Neural cell (in vitro differentiated cells): ENCODE measurements at regions not wholly inside any gene's neighbourhood (a gene's known extent, or its start where the extent isn't known, plus 50 kb on each side); places are given as distances from the start of the nearest gene placed in this dataset.

Source experiments
- H2AFZ ChIP-seq: fragments of 200-600, 300-800 bp; sonication (generic), shearing (Covaris generic); 2 replicates; pipeline ENCODE4 v1.6.0; 2014; ENCODE audit warnings: low read depth, mild to moderate bottlenecking, antibody characterized with exemption, low read length, moderate library complexity
- H3F3A ChIP-seq: fragments of 200-600 bp; shearing (Covaris generic); 2 replicates; pipeline ENCODE4 v1.6.1; 2016; ENCODE audit warnings: mild to moderate bottlenecking, moderate library complexity, mixed read lengths, antibody characterized with exemption, low read length; ENCODE audit not compliant: insufficient read depth, poor library complexity, severe bottlenecking
- H3K27ac ChIP-seq: fragments of 200-600, 300-800 bp; sonication (generic), shearing (Covaris generic); 2 replicates; pipeline ENCODE4 v1.5.1; 2014; ENCODE audit warnings: mild to moderate bottlenecking, low read length, moderate library complexity
- H3K27me3 ChIP-seq: fragments of 300-800, 200-600 bp; sonication (generic), shearing (Covaris generic); 2 replicates; pipeline ENCODE4 v1.6.0; 2014; ENCODE audit warnings: mild to moderate bottlenecking, low read depth, low read length, moderate library complexity; ENCODE audit not compliant: insufficient read depth
- H3K36me3 ChIP-seq: fragments of 300-800, 200-600 bp; sonication (generic), shearing (Covaris generic); 2 replicates; pipeline ENCODE4 v1.5.1; 2014; ENCODE audit warnings: mild to moderate bottlenecking, antibody characterized with exemption, low read length, moderate library complexity; ENCODE audit not compliant: insufficient read depth
- H3K4me2 ChIP-seq: fragments of 300-800, 200-600 bp; sonication (generic), shearing (Covaris generic); 2 replicates; pipeline ENCODE4 v1.6.0; 2014; ENCODE audit warnings: mild to moderate bottlenecking, low read length
- H3K4me3 ChIP-seq: fragments of 300-800, 200-600 bp; sonication (generic), shearing (Covaris generic); 2 replicates; pipeline ENCODE4 v1.5.1; 2014; ENCODE audit warnings: mild to moderate bottlenecking, low read length, moderate library complexity
- H3K79me2 ChIP-seq: fragments of 200-600 bp; shearing (Covaris generic); replicated peaks from 2 replicates; pipeline ENCODE4 v1.6.0; 2014; ENCODE audit warnings: mild to moderate bottlenecking, low read length, moderate library complexity; ENCODE audit not compliant: insufficient read depth
- H3K9ac ChIP-seq: fragments of 300-800, 200-600 bp; sonication (generic), shearing (Covaris generic); 2 replicates; pipeline ENCODE4 v1.6.1; 2016; ENCODE audit warnings: mild to moderate bottlenecking, low read length, mixed read lengths
- H3K9me2 ChIP-seq: fragments of 200-600 bp; shearing (Covaris generic); 2 replicates; pipeline ENCODE4 v1.6.1; 2016; ENCODE audit warnings: mild to moderate bottlenecking, low read length, mixed read lengths; ENCODE audit not compliant: insufficient read depth
- H3K9me3 ChIP-seq: fragments of 200-600, 300-800 bp; sonication (generic), shearing (Covaris generic); 2 replicates; pipeline ENCODE4 v1.6.1; 2016; ENCODE audit warnings: mild to moderate bottlenecking, mixed run types, low read length, moderate library complexity, mixed read lengths
- H4K20me1 ChIP-seq: fragments of 200-600 bp; shearing (Covaris generic); 2 replicates; pipeline ENCODE4 v1.6.1; 2016; ENCODE audit warnings: mild to moderate bottlenecking, mixed run types; ENCODE audit not compliant: insufficient read depth
- EP300 ChIP-seq: fragments of 450-650 bp; conservative IDR thresholded peaks from 2 replicates; pipeline ENCODE4 v1.6.1; 2014; ENCODE audit warnings: antibody characterized with exemption, mild to moderate bottlenecking, moderate library complexity; ENCODE audit not compliant: poor library complexity, severe bottlenecking
- EZH2 ChIP-seq: fragments of 200-600, 300-800 bp; shearing (Covaris generic), sonication (generic); IDR thresholded peaks from 2 replicates; pipeline ENCODE4 v1.6.1; 2014; ENCODE audit warnings: antibody characterized with exemption, low read length, borderline replicate concordance, mild to moderate bottlenecking; ENCODE audit not compliant: insufficient read depth, poor library complexity, severe bottlenecking
- MXI1 ChIP-seq: fragments of 450-650 bp; conservative IDR thresholded peaks from 2 replicates; pipeline ENCODE4 v1.6.1; 2014; ENCODE audit warnings: antibody characterized with exemption, mild to moderate bottlenecking; ENCODE audit not compliant: poor library complexity, severe bottlenecking
- POLR2AphosphoS5 ChIP-seq: IDR thresholded peaks from 2 replicates; pipeline ENCODE4 v1.6.1; 2012
- RAD21 ChIP-seq: fragments of 450-650 bp; conservative IDR thresholded peaks from 2 replicates; pipeline ENCODE4 v1.6.1; 2014; ENCODE audit warnings: antibody characterized with exemption, mild to moderate bottlenecking, moderate library complexity
- SMC3 ChIP-seq: fragments of 450-650 bp; conservative IDR thresholded peaks from 2 replicates; pipeline ENCODE4 v1.6.1; 2014; ENCODE audit warnings: antibody characterized with exemption, mild to moderate bottlenecking, moderate library complexity; ENCODE audit not compliant: poor library complexity
- TAF1 ChIP-seq: IDR thresholded peaks from 2 replicates; pipeline ENCODE4 v1.6.1; 2012; ENCODE audit warnings: low read depth
- TF ChIP-seq, protein P1 (sequence below): fragments of 450-650 bp; IDR thresholded peaks from 2 replicates; pipeline ENCODE4 v1.5.1; 2014; ENCODE audit warnings: antibody characterized with exemption, mild to moderate bottlenecking, moderate library complexity; ENCODE audit not compliant: poor library complexity, severe bottlenecking
- TF ChIP-seq, protein P2 (sequence below): IDR thresholded peaks from 2 replicates; pipeline ENCODE4 v1.6.1; 2012; ENCODE audit warnings: borderline replicate concordance

DNA sequence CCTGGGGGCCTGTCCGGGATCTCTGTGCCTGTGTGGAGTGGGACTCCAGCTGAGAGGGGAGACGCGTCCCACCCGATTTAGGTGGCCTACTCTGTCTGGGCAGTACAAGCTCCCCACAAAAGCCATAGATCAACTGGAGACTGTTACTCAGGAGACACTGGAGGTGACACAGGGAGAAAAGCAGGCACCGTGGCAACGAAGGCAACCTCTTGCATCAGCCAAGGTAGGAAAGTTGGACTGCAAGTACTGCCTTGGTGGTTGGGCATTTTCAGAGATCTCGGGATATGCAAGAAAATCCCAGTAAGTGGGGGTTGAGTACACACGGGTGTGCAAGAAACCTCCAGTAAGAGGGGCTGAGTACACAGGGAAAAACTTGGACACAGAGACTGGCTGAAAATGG is 1060.0 kb upstream of the MIR17HG start:
- Histone ChIP-seq H3K4me3 (no peak overlapping the region), H3K36me3 (no peaks in the 10 kb centered on the region), H3K27me3 (no peaks in the 10 kb centered on the region), H3F3A (no peaks in the 10 kb centered on the region), H3K79me2 (no peaks in the 10 kb centered on the region), H3K9me2 (no peaks in the 10 kb centered on the region), H3K9ac (no peak overlapping the region), H2AFZ (no peak overlapping the region), H3K27ac (no peak overlapping the region), H4K20me1 (no peaks in the 10 kb centered on the region), H3K4me2 (no peak overlapping the region), H3K9me3 (no peaks in the 10 kb centered on the region)
- TF ChIP-seq EP300 = no peak
- no peak for TF ChIP-seq SMC3
- no peak for TF ChIP-seq RAD21
- TF ChIP-seq MXI1 = no peak
- TF ChIP-seq POLR2AphosphoS5 = no peak
- no peak for TF ChIP-seq TAF1
- TF ChIP-seq, protein P1, sequence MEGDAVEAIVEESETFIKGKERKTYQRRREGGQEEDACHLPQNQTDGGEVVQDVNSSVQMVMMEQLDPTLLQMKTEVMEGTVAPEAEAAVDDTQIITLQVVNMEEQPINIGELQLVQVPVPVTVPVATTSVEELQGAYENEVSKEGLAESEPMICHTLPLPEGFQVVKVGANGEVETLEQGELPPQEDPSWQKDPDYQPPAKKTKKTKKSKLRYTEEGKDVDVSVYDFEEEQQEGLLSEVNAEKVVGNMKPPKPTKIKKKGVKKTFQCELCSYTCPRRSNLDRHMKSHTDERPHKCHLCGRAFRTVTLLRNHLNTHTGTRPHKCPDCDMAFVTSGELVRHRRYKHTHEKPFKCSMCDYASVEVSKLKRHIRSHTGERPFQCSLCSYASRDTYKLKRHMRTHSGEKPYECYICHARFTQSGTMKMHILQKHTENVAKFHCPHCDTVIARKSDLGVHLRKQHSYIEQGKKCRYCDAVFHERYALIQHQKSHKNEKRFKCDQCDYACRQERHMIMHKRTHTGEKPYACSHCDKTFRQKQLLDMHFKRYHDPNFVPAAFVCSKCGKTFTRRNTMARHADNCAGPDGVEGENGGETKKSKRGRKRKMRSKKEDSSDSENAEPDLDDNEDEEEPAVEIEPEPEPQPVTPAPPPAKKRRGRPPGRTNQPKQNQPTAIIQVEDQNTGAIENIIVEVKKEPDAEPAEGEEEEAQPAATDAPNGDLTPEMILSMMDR = no peak
- TF ChIP-seq, protein P2, sequence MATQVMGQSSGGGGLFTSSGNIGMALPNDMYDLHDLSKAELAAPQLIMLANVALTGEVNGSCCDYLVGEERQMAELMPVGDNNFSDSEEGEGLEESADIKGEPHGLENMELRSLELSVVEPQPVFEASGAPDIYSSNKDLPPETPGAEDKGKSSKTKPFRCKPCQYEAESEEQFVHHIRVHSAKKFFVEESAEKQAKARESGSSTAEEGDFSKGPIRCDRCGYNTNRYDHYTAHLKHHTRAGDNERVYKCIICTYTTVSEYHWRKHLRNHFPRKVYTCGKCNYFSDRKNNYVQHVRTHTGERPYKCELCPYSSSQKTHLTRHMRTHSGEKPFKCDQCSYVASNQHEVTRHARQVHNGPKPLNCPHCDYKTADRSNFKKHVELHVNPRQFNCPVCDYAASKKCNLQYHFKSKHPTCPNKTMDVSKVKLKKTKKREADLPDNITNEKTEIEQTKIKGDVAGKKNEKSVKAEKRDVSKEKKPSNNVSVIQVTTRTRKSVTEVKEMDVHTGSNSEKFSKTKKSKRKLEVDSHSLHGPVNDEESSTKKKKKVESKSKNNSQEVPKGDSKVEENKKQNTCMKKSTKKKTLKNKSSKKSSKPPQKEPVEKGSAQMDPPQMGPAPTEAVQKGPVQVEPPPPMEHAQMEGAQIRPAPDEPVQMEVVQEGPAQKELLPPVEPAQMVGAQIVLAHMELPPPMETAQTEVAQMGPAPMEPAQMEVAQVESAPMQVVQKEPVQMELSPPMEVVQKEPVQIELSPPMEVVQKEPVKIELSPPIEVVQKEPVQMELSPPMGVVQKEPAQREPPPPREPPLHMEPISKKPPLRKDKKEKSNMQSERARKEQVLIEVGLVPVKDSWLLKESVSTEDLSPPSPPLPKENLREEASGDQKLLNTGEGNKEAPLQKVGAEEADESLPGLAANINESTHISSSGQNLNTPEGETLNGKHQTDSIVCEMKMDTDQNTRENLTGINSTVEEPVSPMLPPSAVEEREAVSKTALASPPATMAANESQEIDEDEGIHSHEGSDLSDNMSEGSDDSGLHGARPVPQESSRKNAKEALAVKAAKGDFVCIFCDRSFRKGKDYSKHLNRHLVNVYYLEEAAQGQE = no peak
- no peak for TF ChIP-seq EZH2

DNA sequence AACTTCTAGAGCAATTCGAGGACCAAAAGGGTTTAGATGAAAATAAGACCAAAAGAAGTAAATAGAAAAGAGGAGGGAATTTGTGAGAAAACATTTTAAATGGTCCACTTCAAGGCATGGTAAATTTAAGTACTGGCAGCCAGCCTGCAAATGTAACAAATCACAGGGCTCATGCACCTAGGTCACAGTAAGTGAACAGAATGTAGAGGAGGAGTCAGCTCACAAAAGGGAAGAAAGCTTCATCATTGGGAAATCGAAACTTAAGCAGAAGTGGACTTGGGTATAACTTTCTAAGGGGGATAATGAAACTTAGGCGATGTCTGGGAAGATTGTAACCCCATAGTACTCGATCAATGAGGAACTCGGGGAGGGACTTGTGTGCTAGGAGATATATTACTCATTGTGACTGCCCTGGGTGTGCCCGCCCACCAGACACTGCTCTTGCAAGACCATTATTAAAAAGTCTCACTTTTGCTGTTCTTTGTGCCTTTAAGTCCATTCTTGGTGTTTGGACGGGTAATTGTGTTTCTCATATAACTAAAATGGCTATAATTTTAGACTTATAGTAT is 1053.6 kb upstream of the MIR17HG start:
- no peaks in the 10 kb centered on the region for H4K20me1 ChIP-seq
- H3F3A ChIP-seq = no peaks in the 10 kb centered on the region
- no peak overlapping the region for H3K4me3 ChIP-seq
- no peaks in the 10 kb centered on the region for H3K79me2 ChIP-seq
- no peaks in the 10 kb centered on the region for H3K27me3 ChIP-seq
- H3K9ac ChIP-seq = no peak overlapping the region
- H3K9me2 ChIP-seq = no peaks in the 10 kb centered on the region
- H3K27ac ChIP-seq = no peak overlapping the region
- no peak overlapping the region for H3K4me2 ChIP-seq
- H3K36me3 ChIP-seq = no peaks in the 10 kb centered on the region
- no peaks in the 10 kb centered on the region for H3K9me3 ChIP-seq
- H2AFZ ChIP-seq = no peak overlapping the region
- TF ChIP-seq, protein P2 = no peak
- TF ChIP-seq EZH2 (no peak), TAF1 (no peak), RAD21 (no peak), POLR2AphosphoS5 (no peak), SMC3 (no peak), MXI1 (no peak), EP300 (no peak)
- TF ChIP-seq, protein P1 = no peak
